ENCODE measurements at regions not wholly inside any gene's neighbourhood (a gene's known extent, or its start where the extent isn't known, plus 50 kb on each side); places are given as distances from the start of the nearest gene placed in this dataset.

GRCh38 chr5:3428334-3428733, 167.3 kb upstream of the IRX1 start:
- H3K4me3 ChIP-seq, result no peak overlapping the region
- ATAC-seq (no peak), DNase-seq (ENCODE audit: low read depth, low spot score) (no peak), FAIRE-seq (no peak)
- no TSS peak for BruUV-seq (replicated peaks)
- ChIA-PET SMC1A (ENCODE audit: uncharacterized antibody, unreplicated experiment) (no interaction called here), POLR2A (no interaction called here), RAD21 (ENCODE audit: unreplicated experiment) (no interaction called here), CTCF (no interaction called here)
- no peak overlapping the region for H3K9ac ChIP-seq (ENCODE audit: control insufficient read depth, insufficient read depth, low read length)
- H2AFZ ChIP-seq (ENCODE audit: control insufficient read depth, low read depth, low read length), result no peak overlapping the region
- H3K27me3 ChIP-seq (replicated peaks in 1 of 2; ENCODE audit: control insufficient read depth in 2 of 2, insufficient read depth in 2 of 2, low read length in 1 of 2), result no peaks in the 10 kb centered on the region
- H3K4me1 ChIP-seq (ENCODE audit: control insufficient read depth, insufficient read depth, low read length), result no peaks in the 10 kb centered on the region
- H3K4me2 ChIP-seq (ENCODE audit: control insufficient read depth, insufficient read depth), result no peak overlapping the region
- no peaks in the 10 kb centered on the region; the same call in 2 of the 3 replicates for H3K9me3 ChIP-seq (replicated peaks; ENCODE audit: control insufficient read depth, insufficient read depth, low read length)
- in situ Hi-C loops (cut with MboI), result no loop called here
- no peaks in the 10 kb centered on the region for H4K20me1 ChIP-seq (ENCODE audit: control insufficient read depth, insufficient read depth)
- WGBS (ENCODE audit: insufficient coverage, insufficient replicate concordance, low lambda C conversion rate, missing lambda C conversion rate), result 42% methylated on average over 15 of the region's 15 CpGs
- no peaks in the 10 kb centered on the region for H3K36me3 ChIP-seq (ENCODE audit: control insufficient read depth in 2 of 2, insufficient read depth in 2 of 2, low read length in 1 of 2)
- intact Hi-C loops (cut with micrococcal nuclease; ENCODE audit: unreplicated experiment), result no loop called here
- no peak overlapping the region for H3K27ac ChIP-seq (ENCODE audit: control insufficient read depth, insufficient read depth)
- no peaks in the 10 kb centered on the region for H3K79me2 ChIP-seq (ENCODE audit: control insufficient read depth, insufficient read depth, low read length)
- TF ChIP-seq SUZ12 (IDR thresholded peaks at IDR 0.05; ENCODE audit: unreplicated experiment) (no peak), KLF5 (IDR thresholded peaks at IDR 0.05; ENCODE audit: partially characterized antibody) (no peak), ELK1 (IDR thresholded peaks at IDR 0.05; ENCODE audit: low read depth, low read length) (no peak), POLR2AphosphoS5 (IDR thresholded peaks at IDR 0.05; ENCODE audit: low read length) (no peak), ZSCAN29 (IDR thresholded peaks at IDR 0.05) (no peak), RFX5 (IDR thresholded peaks at IDR 0.05; ENCODE audit: low read depth, low read length) (no peak), SP1 (IDR thresholded peaks at IDR 0.05; ENCODE audit: low read depth, low read length) (no peak), SMC3 (IDR thresholded peaks at IDR 0.05; ENCODE audit: borderline replicate concordance, low read length) (no peak), CEBPB (IDR thresholded peaks at IDR 0.05; ENCODE audit: borderline replicate concordance in 1 of 2, low read depth in 2 of 2, low read length in 2 of 2) (no peak), ZNF384 (IDR thresholded peaks at IDR 0.05; ENCODE audit: borderline replicate concordance, low read depth, low read length) (no peak), SKIL (IDR thresholded peaks at IDR 0.05; ENCODE audit: low read depth, poor library complexity, severe bottlenecking) (no peak), SIX5 (IDR thresholded peaks at IDR 0.05; ENCODE audit: low read depth, low read length, severe bottlenecking) (no peak)
